Breast epithelium (tissue), 3 donors: ENCODE measurements at regions not wholly inside any gene's neighbourhood (a gene's known extent, or its start where the extent isn't known, plus 50 kb on each side); places are given as distances from the start of the nearest gene placed in this dataset.
"Not testable (repeated sequence)": the region's sequence is repeated elsewhere in the genome, so short reads cannot be mapped to it uniquely, and the experiment has no call there.

Source experiments
- POLR2A ChIP-seq: fragments of 450-650 bp; IDR thresholded peaks from one replicate; pipeline ENCODE4 v1.6.1; 2016; ENCODE audit warnings: antibody characterized with exemption, mild to moderate bottlenecking, moderate library complexity
- POLR2AphosphoS5 ChIP-seq, 3 donors: sonication (generic); formaldehyde crosslinking; IDR thresholded peaks; one replicate each; pipeline ENCODE4 v1.6.1; 2017; ENCODE audit warnings: antibody characterized with exemption in 3 of 3
- TF ChIP-seq, protein P1 (sequence below), 3 donors: fragments of 450-650 bp; IDR thresholded peaks; one replicate each; pipeline ENCODE4 v1.5.1; 2016 to 2017; ENCODE audit warnings: antibody characterized with exemption in 3 of 3, mild to moderate bottlenecking in 3 of 3, moderate library complexity in 3 of 3

DNA sequence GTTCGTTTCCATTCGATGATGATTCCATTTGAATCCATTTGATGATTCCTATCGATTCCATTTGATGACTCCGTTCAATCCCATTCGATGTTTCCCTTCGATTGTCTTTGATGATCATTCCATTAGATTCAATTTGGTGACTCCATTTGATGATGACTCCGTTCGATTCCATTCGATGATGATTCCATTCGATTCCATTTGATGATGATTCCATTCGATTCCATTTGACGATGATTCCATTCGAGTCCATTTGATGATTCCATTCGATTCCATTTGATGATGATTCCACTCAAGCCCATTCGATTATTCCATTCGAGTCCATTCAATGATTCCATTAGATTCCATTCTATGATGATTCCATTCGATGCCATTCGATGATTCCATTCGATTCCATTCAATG lies 2730.6 kb downstream of the RPIA start:
- not testable (repeated sequence) for TF ChIP-seq POLR2A; POLR2AphosphoS5 (IDR thresholded peaks at IDR 0.05)
- TF ChIP-seq, protein P1, sequence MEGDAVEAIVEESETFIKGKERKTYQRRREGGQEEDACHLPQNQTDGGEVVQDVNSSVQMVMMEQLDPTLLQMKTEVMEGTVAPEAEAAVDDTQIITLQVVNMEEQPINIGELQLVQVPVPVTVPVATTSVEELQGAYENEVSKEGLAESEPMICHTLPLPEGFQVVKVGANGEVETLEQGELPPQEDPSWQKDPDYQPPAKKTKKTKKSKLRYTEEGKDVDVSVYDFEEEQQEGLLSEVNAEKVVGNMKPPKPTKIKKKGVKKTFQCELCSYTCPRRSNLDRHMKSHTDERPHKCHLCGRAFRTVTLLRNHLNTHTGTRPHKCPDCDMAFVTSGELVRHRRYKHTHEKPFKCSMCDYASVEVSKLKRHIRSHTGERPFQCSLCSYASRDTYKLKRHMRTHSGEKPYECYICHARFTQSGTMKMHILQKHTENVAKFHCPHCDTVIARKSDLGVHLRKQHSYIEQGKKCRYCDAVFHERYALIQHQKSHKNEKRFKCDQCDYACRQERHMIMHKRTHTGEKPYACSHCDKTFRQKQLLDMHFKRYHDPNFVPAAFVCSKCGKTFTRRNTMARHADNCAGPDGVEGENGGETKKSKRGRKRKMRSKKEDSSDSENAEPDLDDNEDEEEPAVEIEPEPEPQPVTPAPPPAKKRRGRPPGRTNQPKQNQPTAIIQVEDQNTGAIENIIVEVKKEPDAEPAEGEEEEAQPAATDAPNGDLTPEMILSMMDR (IDR thresholded peaks at IDR 0.05) = not testable (repeated sequence)
